ENCODE measurements at regions not wholly inside any gene's neighbourhood (a gene's known extent, or its start where the extent isn't known, plus 50 kb on each side); places are given as distances from the start of the nearest gene placed in this dataset.

- TF ChIP-seq, protein P1, sequence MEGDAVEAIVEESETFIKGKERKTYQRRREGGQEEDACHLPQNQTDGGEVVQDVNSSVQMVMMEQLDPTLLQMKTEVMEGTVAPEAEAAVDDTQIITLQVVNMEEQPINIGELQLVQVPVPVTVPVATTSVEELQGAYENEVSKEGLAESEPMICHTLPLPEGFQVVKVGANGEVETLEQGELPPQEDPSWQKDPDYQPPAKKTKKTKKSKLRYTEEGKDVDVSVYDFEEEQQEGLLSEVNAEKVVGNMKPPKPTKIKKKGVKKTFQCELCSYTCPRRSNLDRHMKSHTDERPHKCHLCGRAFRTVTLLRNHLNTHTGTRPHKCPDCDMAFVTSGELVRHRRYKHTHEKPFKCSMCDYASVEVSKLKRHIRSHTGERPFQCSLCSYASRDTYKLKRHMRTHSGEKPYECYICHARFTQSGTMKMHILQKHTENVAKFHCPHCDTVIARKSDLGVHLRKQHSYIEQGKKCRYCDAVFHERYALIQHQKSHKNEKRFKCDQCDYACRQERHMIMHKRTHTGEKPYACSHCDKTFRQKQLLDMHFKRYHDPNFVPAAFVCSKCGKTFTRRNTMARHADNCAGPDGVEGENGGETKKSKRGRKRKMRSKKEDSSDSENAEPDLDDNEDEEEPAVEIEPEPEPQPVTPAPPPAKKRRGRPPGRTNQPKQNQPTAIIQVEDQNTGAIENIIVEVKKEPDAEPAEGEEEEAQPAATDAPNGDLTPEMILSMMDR (conservative IDR thresholded peaks at IDR 0.05; ENCODE audit: low read depth in 2 of 2), result no peak
- TF ChIP-seq NANOG (IDR thresholded peaks at IDR 0.05; ENCODE audit: borderline replicate concordance), result no peak
These were observed 431.4 kb upstream of the TNP1 start (continued) for GRCh38 chr2:217291259-217291658.

GRCh38 chr2:217290467-217290866 lies 430.6 kb upstream of the TNP1 start:
- Histone ChIP-seq H3K27ac (ENCODE audit: low read depth) (no peak overlapping the region), H3K36me3 (ENCODE audit: insufficient read depth) (0 out of 2 replicates have a peak, but pooled peaks cover 3% of the 10 kb centered on the region), H3F3A (replicated peaks; ENCODE audit: low read depth) (no peaks in the 10 kb centered on the region), H3K79me2 (replicated peaks; ENCODE audit: insufficient read depth) (no peaks in the 10 kb centered on the region), H2AFZ (no peak overlapping the region), H3K9me2 (ENCODE audit: insufficient read depth) (no peaks in the 10 kb centered on the region), H4K20me1 (replicated peaks; ENCODE audit: insufficient read depth) (no peaks in the 10 kb centered on the region), H3K27me3 (ENCODE audit: insufficient read depth) (no peaks in the 10 kb centered on the region), H3K4me2 (no peak overlapping the region), H3K4me1 (ENCODE audit: insufficient read depth) (peaks cover 10% of the 10 kb centered on the region; the same call in 1 of the 2 replicates), H3K4me3 (no peak overlapping the region)
- DNase-seq (ENCODE audit: low spot score) (no peak), ATAC-seq (no peak)
- Mint-ChIP-seq H3K27ac (no peak overlapping the region), H3K9me3 (peaks cover 20% of the 10 kb centered on the region), H3K4me3 (no peak overlapping the region), H3K36me3 (ENCODE audit: low read depth) (peaks cover 21% of the 10 kb centered on the region), H3K4me1 (peaks cover 11% of the 10 kb centered on the region), H3K27me3 (ENCODE audit: insufficient read depth, low read depth, poor library complexity) (no peaks in the 10 kb centered on the region)
- TF ChIP-seq, protein P1 (conservative IDR thresholded peaks at IDR 0.05; ENCODE audit: low read depth in 2 of 2), result no peak
- TF ChIP-seq ZNF331 (CRISPR knock-in tag; IDR thresholded peaks at IDR 0.05; ENCODE audit: low read depth) (no peak), EZH2 (IDR thresholded peaks at IDR 0.05; ENCODE audit: low read depth, unreplicated experiment) (no peak), EZH2phosphoT487 (IDR thresholded peaks at IDR 0.05; ENCODE audit: unreplicated experiment) (no peak), JUNB (IDR thresholded peaks at IDR 0.05; ENCODE audit: unreplicated experiment) (no peak), CREB1 (CRISPR knock-in tag; IDR thresholded peaks at IDR 0.05; ENCODE audit: low read depth) (no peak), NANOG (IDR thresholded peaks at IDR 0.05; ENCODE audit: borderline replicate concordance) (no peak)
- TF ChIP-seq, protein P2, sequence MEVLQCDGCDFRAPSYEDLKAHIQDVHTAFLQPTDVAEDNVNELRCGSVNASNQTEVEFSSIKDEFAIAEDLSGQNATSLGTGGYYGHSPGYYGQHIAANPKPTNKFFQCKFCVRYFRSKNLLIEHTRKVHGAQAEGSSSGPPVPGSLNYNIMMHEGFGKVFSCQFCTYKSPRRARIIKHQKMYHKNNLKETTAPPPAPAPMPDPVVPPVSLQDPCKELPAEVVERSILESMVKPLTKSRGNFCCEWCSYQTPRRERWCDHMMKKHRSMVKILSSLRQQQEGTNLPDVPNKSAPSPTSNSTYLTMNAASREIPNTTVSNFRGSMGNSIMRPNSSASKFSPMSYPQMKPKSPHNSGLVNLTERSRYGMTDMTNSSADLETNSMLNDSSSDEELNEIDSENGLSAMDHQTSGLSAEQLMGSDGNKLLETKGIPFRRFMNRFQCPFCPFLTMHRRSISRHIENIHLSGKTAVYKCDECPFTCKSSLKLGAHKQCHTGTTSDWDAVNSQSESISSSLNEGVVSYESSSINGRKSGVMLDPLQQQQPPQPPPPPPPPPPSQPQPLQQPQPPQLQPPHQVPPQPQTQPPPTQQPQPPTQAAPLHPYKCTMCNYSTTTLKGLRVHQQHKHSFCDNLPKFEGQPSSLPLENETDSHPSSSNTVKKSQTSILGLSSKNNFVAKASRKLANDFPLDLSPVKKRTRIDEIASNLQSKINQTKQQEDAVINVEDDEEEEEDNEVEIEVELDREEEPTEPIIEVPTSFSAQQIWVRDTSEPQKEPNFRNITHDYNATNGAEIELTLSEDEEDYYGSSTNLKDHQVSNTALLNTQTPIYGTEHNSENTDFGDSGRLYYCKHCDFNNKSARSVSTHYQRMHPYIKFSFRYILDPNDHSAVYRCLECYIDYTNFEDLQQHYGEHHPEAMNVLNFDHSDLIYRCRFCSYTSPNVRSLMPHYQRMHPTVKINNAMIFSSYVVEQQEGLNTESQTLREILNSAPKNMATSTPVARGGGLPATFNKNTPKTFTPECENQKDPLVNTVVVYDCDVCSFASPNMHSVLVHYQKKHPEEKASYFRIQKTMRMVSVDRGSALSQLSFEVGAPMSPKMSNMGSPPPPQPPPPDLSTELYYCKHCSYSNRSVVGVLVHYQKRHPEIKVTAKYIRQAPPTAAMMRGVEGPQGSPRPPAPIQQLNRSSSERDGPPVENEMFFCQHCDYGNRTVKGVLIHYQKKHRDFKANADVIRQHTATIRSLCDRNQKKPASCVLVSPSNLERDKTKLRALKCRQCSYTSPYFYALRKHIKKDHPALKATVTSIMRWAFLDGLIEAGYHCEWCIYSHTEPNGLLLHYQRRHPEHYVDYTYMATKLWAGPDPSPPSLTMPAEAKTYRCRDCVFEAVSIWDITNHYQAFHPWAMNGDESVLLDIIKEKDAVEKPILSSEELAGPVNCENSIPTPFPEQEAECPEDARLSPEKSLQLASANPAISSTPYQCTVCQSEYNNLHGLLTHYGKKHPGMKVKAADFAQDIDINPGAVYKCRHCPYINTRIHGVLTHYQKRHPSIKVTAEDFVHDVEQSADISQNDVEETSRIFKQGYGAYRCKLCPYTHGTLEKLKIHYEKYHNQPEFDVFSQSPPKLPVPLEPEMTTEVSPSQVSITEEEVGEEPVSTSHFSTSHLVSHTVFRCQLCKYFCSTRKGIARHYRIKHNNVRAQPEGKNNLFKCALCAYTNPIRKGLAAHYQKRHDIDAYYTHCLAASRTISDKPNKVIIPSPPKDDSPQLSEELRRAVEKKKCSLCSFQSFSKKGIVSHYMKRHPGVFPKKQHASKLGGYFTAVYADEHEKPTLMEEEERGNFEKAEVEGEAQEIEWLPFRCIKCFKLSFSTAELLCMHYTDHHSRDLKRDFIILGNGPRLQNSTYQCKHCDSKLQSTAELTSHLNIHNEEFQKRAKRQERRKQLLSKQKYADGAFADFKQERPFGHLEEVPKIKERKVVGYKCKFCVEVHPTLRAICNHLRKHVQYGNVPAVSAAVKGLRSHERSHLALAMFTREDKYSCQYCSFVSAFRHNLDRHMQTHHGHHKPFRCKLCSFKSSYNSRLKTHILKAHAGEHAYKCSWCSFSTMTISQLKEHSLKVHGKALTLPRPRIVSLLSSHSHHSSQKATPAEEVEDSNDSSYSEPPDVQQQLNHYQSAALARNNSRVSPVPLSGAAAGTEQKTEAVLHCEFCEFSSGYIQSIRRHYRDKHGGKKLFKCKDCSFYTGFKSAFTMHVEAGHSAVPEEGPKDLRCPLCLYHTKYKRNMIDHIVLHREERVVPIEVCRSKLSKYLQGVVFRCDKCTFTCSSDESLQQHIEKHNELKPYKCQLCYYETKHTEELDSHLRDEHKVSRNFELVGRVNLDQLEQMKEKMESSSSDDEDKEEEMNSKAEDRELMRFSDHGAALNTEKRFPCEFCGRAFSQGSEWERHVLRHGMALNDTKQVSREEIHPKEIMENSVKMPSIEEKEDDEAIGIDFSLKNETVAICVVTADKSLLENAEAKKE (CRISPR knock-in tag; IDR thresholded peaks at IDR 0.05), result no peak
- TF ChIP-seq, protein P3, sequence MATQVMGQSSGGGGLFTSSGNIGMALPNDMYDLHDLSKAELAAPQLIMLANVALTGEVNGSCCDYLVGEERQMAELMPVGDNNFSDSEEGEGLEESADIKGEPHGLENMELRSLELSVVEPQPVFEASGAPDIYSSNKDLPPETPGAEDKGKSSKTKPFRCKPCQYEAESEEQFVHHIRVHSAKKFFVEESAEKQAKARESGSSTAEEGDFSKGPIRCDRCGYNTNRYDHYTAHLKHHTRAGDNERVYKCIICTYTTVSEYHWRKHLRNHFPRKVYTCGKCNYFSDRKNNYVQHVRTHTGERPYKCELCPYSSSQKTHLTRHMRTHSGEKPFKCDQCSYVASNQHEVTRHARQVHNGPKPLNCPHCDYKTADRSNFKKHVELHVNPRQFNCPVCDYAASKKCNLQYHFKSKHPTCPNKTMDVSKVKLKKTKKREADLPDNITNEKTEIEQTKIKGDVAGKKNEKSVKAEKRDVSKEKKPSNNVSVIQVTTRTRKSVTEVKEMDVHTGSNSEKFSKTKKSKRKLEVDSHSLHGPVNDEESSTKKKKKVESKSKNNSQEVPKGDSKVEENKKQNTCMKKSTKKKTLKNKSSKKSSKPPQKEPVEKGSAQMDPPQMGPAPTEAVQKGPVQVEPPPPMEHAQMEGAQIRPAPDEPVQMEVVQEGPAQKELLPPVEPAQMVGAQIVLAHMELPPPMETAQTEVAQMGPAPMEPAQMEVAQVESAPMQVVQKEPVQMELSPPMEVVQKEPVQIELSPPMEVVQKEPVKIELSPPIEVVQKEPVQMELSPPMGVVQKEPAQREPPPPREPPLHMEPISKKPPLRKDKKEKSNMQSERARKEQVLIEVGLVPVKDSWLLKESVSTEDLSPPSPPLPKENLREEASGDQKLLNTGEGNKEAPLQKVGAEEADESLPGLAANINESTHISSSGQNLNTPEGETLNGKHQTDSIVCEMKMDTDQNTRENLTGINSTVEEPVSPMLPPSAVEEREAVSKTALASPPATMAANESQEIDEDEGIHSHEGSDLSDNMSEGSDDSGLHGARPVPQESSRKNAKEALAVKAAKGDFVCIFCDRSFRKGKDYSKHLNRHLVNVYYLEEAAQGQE (IDR thresholded peaks at IDR 0.05; ENCODE audit: unreplicated experiment), result no peak
